ENCODE measurements at regions not wholly inside any gene's neighbourhood (a gene's known extent, or its start where the extent isn't known, plus 50 kb on each side); places are given as distances from the start of the nearest gene placed in this dataset.
"Not testable (repeated sequence)": the region's sequence is repeated elsewhere in the genome, so short reads cannot be mapped to it uniquely, and the experiment has no call there.

GRCh38 chr17:71617767-71618166 lies 503.1 kb upstream of the SOX9 start:
- DNase-seq: not testable (repeated sequence)

GRCh38 chr17:71625330-71625729 lies 495.5 kb upstream of the SOX9 start:
- DNase-seq: no peak

- no peak for DNase-seq
These were observed 492.5 kb upstream of the SOX9 start for GRCh38 chr17:71628306-71628705.

- DNase-seq: no peak
These were observed 489.3 kb upstream of the SOX9 start for GRCh38 chr17:71631483-71631882.

- no peak for DNase-seq
These were observed 488.5 kb upstream of the SOX9 start for GRCh38 chr17:71632328-71632727.

GRCh38 chr17:71633391-71633849 lies 487.4 kb upstream of the SOX9 start:
- no peak for DNase-seq

GRCh38 chr17:71634376-71634775 lies 486.4 kb upstream of the SOX9 start:
- no peak for DNase-seq

GRCh38 chr17:71635187-71635586 lies 485.6 kb upstream of the SOX9 start:
- DNase-seq: no peak

- no peak for DNase-seq
These were observed 484.2 kb upstream of the SOX9 start for GRCh38 chr17:71636644-71637043.

GRCh38 chr17:71638668-71639067 lies 482.2 kb upstream of the SOX9 start:
- DNase-seq: no peak

GRCh38 chr17:71639865-71640264 lies 481.0 kb upstream of the SOX9 start:
- no peak for DNase-seq

- not testable (repeated sequence) for DNase-seq
These were observed 473.9 kb upstream of the SOX9 start for GRCh38 chr17:71646890-71647289.

- DNase-seq: not testable (repeated sequence)
These were observed 472.5 kb upstream of the SOX9 start for GRCh38 chr17:71648342-71648741.

- no peak for DNase-seq
These were observed 470.9 kb upstream of the SOX9 start for GRCh38 chr17:71649941-71650350.

GRCh38 chr17:71655542-71655941 lies 465.3 kb upstream of the SOX9 start:
- DNase-seq: no peak

GRCh38 chr17:71656964-71657858 lies 463.6 kb upstream of the SOX9 start:
- no peak for DNase-seq

GRCh38 chr17:71658996-71659395 lies 461.8 kb upstream of the SOX9 start:
- no peak for DNase-seq

GRCh38 chr17:71664861-71665260 lies 456.0 kb upstream of the SOX9 start:
- no peak for DNase-seq

GRCh38 chr17:71666047-71666446 lies 454.8 kb upstream of the SOX9 start:
- DNase-seq: no peak

- no peak for DNase-seq
These were observed 453.2 kb upstream of the SOX9 start for GRCh38 chr17:71667661-71668060.

- DNase-seq: no peak
These were observed 452.0 kb upstream of the SOX9 start for GRCh38 chr17:71668807-71669206.

GRCh38 chr17:71677439-71677838 lies 443.4 kb upstream of the SOX9 start:
- DNase-seq: no peak

GRCh38 chr17:71679832-71680231 lies 441.0 kb upstream of the SOX9 start:
- no peak for DNase-seq

- DNase-seq: no peak
These were observed 439.2 kb upstream of the SOX9 start for GRCh38 chr17:71681427-71682173.
